ENCODE measurements at regions not wholly inside any gene's neighbourhood (a gene's known extent, or its start where the extent isn't known, plus 50 kb on each side); places are given as distances from the start of the nearest gene placed in this dataset.

DNA sequence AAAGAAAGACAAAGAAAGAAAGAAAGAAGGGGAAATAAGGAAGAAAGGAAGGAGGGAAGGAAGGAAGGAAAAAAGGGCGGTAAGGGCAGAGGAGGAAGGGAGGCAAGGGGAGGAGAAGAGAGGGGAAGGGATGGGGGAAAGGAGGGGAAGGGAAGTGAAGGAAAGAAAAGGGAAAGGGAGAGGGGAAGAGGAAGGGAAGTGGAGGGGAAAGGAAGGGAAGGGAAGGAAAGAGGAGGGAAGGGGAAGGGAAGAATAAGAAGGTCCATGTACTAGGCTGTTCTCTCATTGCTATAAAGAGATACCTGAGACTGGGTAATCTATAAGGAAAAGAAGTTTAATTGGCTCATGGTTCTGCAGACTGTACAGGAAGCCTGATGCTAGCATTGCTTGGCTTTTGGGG, 217.1 kb downstream of the ENC1 start:
- H3K4me3 ChIP-seq (ENCODE audit: low read length), result no peak overlapping the region
- TF ChIP-seq ZNF274 (IDR thresholded peaks at IDR 0.05; ENCODE audit: low read depth, low read length), result no peak

- no peak overlapping the region for H3K4me3 ChIP-seq (ENCODE audit: low read length)
- no peak for TF ChIP-seq ZNF274 (IDR thresholded peaks at IDR 0.05; ENCODE audit: low read depth, low read length)
Observed at GRCh38 chr5:74422671-74423070, 217.9 kb downstream of the ENC1 start.

DNA sequence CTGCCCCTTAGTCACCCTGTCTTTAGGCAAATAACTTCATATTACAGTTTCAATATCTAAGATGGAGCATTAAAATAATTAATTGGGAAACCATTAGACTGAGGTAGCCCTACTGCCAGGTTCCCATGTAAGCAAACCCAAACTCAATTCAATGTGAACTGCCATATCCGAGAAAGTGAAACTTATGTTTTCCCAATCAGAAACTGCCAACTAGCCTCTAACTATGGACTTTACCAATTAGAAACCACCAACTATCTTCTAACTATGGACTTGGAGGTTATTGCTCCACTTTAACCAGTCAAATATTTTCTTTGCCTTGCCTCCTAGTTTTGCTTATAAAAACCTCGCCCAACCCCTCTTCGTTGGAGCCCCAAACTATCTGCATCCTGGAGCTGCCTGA, 218.5 kb downstream of the ENC1 start:
- no peak for TF ChIP-seq ZNF274 (IDR thresholded peaks at IDR 0.05; ENCODE audit: low read depth, low read length)

DNA sequence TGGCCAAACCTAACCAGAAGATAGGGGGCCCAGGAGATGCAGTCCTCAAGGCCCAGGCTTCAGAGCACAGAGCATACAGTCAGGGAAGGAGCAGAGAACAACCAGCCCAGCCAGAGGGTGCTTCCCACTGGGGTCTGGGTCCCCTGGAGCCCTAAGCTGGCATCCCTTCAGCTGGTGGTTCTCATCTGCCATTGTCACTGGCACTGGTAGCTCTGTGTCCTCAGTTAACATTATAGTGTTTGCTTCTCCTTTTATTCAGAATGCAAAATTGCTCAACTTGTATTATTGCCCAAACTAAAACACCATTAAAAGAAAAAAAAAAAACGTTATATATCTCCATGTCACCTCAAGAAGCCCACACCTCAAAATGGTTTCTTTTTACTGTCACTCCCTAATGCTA, 219.2 kb downstream of the ENC1 start:
- H3K4me3 ChIP-seq (ENCODE audit: low read length), result no peak overlapping the region
- TF ChIP-seq ZNF274 (IDR thresholded peaks at IDR 0.05; ENCODE audit: low read depth, low read length), result no peak

More for the DNA sequence above, 218.5 kb downstream of the ENC1 start:
- no peak overlapping the region for H3K4me3 ChIP-seq (ENCODE audit: low read length)

- no peak for TF ChIP-seq ZNF274 (IDR thresholded peaks at IDR 0.05; ENCODE audit: low read depth, low read length)
- no peak overlapping the region for H3K4me3 ChIP-seq (ENCODE audit: low read length)
Observed at GRCh38 chr5:74420947-74421346, 219.6 kb downstream of the ENC1 start.

DNA sequence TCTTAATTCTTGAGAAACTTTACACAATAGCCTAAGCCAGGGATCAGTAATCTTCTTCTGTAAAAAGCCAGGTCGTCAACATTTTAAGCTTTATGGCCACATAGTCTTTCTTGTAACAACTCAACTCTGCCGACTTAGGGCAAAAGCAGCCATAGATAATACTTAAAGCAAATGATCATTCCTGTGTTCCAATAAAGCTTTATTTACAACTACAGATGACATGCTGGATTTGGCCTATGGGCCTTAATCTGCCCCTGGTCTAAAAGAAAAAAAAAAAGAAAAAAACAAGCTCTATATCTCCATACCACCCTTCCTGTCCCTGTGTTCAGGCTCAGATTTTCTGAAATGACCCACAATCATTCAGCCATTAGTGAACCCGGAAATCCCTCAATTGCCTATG, 220.3 kb downstream of the ENC1 start:
- no peak for TF ChIP-seq ZNF274 (IDR thresholded peaks at IDR 0.05; ENCODE audit: low read depth, low read length)
- H3K4me3 ChIP-seq (ENCODE audit: low read length), result no peak overlapping the region

GRCh38 chr5:74419468-74419867, 221.1 kb downstream of the ENC1 start:
- no peak overlapping the region for H3K4me3 ChIP-seq (ENCODE audit: low read length)
- TF ChIP-seq ZNF274 (IDR thresholded peaks at IDR 0.05; ENCODE audit: low read depth, low read length), result no peak

DNA sequence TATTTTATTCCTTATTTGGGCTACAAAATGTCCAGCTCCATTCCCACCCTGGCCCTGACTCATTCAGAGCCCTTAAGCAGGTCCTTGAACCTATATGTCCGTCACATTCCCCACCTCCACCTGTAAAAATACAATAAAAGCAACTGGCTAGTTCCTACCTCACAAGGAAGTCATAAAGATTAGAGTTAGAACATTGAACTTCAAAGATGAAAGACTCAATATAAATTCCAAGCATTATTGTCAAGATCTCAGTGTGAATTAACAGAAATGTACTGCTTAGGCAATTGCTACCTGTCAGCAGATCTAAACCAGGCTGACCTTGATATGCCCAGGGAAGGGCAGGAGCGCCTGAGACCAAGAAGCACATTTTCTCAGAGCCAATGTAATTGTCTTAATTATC, 221.8 kb downstream of the ENC1 start:
- no peak overlapping the region for H3K4me3 ChIP-seq (ENCODE audit: low read length)
- TF ChIP-seq ZNF274 (IDR thresholded peaks at IDR 0.05; ENCODE audit: low read depth, low read length), result no peak

- no peak for TF ChIP-seq ZNF274 (IDR thresholded peaks at IDR 0.05; ENCODE audit: low read depth, low read length)
- no peak overlapping the region for H3K4me3 ChIP-seq (ENCODE audit: low read length)
Observed at GRCh38 chr5:74418261-74418660, 222.3 kb downstream of the ENC1 start.

- no peak overlapping the region for H3K4me3 ChIP-seq (ENCODE audit: low read length)
- TF ChIP-seq ZNF274 (IDR thresholded peaks at IDR 0.05; ENCODE audit: low read depth, low read length), result no peak
Observed at GRCh38 chr5:74415695-74416102, 224.8 kb downstream of the ENC1 start.

GRCh38 chr5:74414228-74414627, 226.3 kb downstream of the ENC1 start:
- no peak for TF ChIP-seq ZNF274 (IDR thresholded peaks at IDR 0.05; ENCODE audit: low read depth, low read length)
- H3K4me3 ChIP-seq (ENCODE audit: low read length), result no peak overlapping the region

DNA sequence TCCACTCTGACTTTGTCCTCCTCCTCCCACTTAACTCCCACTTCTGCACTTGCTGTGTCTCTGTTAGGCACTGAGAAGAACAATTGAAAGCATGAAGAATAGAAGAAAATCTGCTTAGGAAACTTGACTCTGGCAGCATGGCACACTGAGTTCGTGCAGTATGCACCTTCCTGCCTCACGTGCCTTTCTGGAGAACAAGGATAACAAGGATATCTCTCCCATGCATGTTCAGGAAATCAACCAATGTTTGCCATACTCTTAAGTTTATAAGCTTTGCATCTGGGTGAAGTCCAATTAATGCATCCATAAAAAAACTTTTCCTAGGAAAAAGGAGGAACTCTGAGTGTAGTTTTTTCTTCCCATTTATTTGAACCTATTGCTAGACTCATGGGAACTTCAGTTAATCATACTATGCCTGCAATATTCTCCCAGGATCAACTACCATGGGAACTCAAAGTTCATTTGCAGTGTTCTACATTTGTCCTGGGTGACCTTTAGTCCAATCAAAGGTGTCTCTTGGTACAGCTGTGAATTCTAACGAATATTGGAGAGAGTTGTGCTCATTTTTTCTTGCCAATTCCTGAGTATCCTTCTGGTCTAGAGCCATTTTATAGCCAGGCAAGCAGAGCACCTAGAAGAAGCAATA, 227.0 kb downstream of the ENC1 start:
- TF ChIP-seq ZNF274 (IDR thresholded peaks at IDR 0.05; ENCODE audit: low read depth, low read length), result no peak
- H3K4me3 ChIP-seq (ENCODE audit: low read length), result no peak overlapping the region

- no peak for TF ChIP-seq ZNF274 (IDR thresholded peaks at IDR 0.05; ENCODE audit: low read depth, low read length)
- H3K4me3 ChIP-seq (ENCODE audit: low read length), result no peak overlapping the region
Observed at GRCh38 chr5:74412066-74412465, 228.5 kb downstream of the ENC1 start.

DNA sequence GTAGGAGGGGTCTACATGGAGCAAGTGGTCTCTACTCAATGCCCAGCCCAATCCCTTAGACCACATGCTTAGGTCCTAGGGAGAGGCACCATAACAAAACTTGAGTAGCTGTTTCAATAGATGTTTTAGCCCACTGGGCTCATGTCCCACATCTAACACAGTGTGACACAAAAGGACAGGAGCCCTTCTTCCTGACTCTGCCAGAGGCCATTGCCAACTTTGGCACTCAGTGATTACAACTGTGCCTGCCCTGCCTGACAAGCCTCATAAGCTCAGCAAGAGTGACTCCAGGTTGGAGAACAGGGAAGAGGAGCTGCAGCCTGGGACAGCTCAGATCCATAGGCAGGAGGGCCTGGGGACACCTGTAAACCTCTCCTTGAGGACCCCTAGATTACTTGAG, 230.8 kb downstream of the ENC1 start:
- no peak overlapping the region for H3K4me3 ChIP-seq (ENCODE audit: low read length)
- no peak for TF ChIP-seq ZNF274 (IDR thresholded peaks at IDR 0.05; ENCODE audit: low read depth, low read length)

- no peak for TF ChIP-seq ZNF274 (IDR thresholded peaks at IDR 0.05; ENCODE audit: low read depth, low read length)
- no peak overlapping the region for H3K4me3 ChIP-seq (ENCODE audit: low read length)
Observed at GRCh38 chr5:74409166-74409706, 231.3 kb downstream of the ENC1 start.
